HG03064 (cell line): ENCODE measurements at regions not wholly inside any gene's neighbourhood (a gene's known extent, or its start where the extent isn't known, plus 50 kb on each side); places are given as distances from the start of the nearest gene placed in this dataset.
"Not testable (repeated sequence)": the region's sequence is repeated elsewhere in the genome, so short reads cannot be mapped to it uniquely, and the experiment has no call there.

Experiments used
- ATAC-seq: cut with Tn5 transposase; IDR thresholded peaks from one replicate; pipeline ENCODE4 v1.9.1; 2021; ENCODE audit warnings: low read depth; ENCODE audit not compliant: unreplicated experiment

DNA sequence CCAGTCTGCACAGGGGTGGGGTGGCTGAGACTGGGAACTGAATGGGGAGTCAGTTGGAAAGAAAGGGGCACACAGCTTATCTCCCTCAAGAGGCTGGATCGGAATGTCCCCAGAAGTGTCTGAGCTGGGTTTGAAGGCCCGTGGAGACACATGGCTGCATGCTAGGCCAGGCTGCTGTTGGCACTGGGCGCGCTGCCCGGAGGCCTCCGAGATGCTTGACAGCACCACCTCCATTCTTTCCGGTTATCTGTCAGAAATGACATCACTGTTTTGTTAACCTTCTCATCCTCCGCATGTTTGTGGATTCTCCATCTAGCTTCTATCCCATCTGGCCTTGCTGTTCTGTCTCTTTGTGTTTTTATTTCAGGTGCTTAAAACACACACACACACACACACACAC, 85.5 kb downstream of the APIP start:
- ATAC-seq = no peak

DNA sequence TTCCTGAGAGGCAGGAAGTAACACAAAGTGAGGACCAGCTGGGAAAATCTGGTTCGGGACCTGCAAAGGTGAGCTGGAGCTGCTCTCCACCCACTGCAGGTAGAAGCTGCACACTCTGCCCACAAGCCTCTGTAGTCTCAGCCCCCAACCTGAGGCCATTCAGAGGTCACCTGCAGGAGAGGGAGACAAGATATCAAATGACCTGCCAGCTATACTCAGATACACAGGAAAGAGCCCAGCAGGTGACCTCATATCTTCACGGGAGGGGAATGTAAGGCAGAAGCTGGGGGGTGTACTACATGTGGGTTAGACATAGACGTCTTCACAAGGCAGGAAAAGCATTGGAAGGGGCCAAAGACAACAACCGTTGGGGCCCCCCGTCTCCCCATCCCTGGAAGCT, 86.1 kb downstream of the APIP start:
- ATAC-seq = no peak

DNA sequence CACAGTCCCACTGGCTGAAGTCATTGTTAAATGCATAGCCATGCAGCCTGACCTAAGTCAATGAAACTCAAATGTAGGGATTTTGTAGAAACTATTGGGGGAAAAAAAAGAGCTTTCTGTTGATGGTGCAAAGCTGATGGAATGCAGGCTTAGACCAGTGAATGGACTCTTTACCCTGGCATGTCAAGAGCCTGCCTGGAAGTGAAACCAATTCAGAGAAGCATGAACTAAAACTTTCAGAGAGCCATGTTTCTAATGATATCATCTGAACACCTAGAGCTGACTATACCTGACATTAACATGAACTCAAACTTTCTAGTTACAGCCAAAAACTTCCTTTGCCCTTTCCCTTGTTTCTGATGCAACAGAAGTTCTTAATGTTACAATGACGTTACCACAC, 89.0 kb downstream of the APIP start:
- peak; percentile 58 for ATAC-seq

DNA sequence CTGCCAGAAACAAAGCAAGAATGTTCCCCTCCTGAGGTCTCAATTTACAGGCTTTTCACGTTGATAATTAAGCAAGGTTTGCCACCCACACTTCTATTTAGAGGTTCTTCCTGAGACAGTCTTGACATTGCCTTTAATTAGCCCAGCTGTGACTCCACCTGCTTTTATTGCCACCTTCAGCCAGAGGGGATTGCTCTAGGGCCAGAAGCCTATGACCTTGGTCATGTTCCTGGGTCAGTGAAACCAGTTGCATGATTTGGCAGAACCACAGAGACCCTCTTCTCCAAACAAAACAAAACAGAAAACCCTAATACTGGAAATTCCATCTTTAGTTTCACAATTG, 89.8 kb downstream of the APIP start:
- ATAC-seq = no peak

DNA sequence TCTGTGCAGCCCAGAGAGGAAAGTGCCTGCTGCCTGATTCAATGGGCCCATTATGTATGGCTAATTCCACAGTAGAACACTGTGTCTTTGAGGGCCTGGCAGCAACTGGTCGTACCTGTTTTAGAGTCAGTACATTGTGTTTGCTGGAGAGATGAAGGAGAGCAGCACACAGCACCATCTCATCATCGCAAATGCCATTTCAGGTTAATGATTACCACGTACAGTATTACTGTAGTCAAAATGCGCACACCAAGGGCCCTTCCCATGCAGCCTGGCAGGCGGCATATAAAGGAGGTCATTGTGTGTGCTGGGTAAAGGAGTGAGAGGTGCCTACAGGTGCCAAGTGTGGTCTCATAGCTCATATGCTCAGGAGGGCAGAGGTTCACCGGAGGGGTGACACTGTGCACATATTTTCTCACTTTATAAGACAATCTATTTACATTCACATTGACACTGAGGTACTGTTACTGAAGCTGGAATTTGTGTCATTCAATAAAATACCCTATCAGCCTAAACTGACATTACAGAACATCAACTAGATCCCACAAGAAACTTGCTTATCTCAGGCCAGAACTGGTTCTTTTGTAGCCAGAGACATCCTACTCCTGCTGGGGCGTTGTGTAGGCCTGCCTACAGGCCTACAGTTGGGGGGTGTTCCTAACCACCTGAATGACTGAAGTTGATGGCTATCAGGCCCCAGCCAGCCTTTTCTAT, 90.4 kb downstream of the APIP start:
- no peak for ATAC-seq

DNA sequence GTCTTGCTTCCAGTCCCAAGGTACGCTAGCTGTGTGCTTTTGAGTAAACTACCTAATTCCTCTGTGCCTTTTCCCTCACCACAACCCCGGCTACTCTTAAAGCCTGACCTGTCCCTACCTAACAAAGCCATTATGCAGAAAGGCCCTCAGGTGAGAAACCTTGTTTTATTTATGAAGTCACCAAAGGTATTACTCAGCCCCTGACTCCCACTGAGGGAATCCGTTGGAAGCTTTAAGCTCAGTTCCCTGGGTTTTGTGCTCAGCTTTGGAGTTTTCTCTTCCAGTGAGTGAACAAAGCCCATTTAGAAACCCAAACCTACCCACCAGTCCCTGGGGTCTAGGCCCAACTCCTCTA, 90.9 kb downstream of the APIP start:
- no peak for ATAC-seq

DNA sequence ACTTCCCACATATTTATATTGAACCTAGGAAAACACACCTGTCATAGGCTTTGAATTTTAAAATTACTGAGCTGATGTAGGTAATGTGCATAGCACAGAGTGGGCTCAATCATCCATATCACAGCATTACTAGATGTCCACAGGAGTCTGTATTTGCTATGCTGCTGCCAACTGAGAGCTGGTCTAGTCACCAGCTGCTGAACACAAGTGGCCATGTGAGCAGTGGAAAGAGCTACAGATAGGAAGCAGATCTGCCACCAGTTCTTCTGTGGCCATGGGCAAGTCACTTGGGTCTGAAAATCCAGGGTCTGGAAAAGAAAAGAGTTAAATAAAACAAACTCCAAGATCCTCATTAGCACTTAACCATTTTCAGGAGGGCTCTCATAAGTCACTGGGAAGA, 91.8 kb downstream of the APIP start:
- no peak for ATAC-seq

DNA sequence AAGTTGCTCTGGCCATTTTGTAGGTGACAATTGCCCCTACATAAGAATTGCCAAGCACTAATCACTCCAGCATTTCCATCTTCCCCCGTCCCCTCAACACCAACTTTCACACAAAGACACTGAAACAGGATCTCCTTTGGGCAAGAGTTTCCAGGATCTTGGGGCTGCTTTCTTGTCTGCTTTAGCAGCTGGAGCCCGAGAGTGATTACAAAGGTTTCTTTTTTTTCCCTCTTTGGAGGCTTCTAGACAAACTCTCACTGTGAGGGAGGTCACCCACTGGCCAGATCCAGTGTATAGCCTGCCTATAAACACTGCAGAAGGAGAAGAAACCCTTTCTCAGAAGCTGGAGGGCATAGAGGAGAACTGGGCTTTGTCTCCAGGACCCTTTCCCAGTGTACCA, 92.5 kb downstream of the APIP start:
- ATAC-seq = no peak

DNA sequence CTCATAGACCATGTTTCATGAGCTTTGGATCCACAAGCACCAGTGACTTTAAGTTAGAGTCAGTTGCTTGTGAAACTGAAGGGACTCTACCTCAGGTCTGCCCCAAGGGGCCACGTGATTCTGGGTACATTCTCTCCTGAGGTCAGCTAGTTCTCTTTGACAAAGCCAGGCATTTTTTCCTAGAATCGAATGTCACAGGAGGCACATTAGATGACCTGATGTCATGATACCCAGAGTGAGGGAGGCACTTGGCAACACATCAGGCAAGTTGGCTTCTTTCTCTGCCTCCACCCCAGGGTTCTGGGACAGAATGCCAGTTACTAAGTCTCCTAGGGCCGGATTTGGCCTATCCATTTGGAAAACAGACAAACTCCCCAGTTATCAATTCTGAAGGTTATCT, 93.0 kb downstream of the APIP start:
- ATAC-seq = no peak

DNA sequence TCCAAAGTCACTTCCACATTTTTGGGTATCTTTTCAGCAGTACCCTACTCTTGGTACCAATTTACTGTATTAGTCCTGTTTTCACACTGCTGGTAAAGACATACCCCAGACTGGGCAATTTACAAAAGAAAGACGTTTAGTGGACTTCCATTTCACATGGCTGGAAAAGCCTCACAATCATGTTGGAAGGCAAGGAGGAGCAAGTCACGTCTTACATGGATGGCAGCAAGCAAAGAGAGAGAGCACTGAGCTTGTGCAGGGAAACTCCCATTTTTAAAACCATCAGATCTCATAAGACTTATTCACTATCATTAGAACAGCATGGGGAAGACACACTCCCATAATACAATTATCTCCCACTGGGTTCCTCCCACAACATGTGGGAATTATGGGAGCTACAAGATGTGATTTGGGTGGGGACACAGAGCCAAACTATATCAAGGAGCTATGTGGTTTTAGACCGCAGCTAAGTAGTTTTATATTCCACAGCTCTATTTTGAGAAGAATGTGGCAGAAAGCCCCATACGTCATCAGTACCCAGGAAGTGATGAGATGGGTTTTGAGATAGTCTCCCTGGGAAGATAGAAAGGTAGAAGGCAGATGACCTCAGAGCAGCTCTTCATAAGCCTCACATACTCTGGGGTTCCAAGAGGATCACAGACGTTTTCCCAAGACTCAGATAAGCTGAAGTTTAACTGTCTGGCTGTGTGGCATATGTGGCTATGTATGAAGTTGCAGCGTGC, 96.3 kb downstream of the APIP start:
- ATAC-seq = no peak

DNA sequence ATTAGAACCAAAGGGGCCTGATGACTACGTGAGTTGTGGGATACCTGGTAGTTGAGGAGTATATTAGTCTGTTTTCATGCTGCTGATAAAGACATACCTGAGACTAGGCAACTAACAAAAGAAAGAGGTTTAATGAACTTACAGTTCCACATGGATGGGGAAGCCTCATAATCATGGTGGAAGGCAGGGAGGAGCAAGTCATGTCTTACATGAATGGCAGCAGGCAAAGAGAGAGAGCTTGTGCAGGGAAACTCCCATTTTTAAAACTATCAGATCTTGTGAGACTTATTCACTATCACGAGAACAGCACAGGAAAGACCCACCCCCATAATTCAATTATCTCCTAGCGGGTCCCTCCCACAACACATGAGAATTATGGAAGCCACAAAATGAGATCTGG, 98.4 kb downstream of the APIP start:
- not testable (repeated sequence) for ATAC-seq

DNA sequence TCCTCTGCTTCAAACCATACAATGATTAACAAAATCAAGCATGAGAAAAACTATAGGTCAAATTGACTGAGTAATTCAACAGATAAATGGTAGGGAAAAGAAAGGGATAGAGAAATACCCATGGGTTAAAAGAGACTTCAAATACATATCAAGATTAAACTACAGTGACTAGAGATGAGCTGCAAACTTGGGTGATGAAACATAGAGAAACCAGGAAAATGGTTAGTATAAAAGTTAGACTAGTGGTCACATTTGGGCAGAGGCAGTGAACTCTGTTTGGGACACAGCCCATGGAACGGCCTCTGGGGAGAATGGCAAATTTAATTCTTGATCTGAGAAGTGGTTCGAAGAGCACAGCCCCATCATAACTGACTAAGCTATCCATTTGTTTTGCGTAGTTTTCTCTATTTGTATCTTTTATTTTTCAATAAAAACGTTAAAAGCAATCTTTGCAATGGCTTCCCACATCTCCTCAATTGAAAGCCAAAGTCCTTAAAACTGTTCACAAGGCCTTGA, 99.4 kb downstream of the APIP start:
- no peak for ATAC-seq

DNA sequence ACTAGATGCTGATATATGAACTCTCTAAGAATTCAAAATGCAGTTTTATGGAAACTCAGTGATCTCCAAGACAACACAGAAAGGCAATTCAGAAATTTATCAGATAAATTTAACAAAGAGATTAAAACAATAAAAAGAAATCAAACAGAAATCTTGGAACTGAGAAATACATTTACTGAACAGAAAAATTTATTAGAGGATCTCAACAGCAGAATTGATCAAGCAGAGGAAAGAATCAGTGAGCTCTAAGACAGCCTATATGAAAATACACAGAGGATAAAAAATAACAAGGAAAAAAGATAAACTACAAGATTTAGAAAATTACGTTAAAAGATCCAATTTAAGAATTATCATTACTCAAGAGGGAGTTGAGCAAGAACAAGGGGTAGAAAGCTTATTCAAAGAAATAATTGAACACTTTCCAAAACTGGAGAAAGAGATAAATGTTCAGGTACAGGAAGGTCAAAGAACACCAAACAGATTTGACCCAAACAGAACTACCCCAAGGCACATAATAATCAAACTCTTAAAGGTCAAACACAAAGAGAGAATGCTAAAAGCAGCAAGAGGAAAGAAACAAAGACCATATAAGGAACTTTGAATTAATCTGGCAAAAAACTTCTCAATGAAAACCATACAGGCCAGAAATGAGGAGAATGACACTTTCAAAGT, 103.1 kb downstream of the APIP start:
- ATAC-seq = no peak

DNA sequence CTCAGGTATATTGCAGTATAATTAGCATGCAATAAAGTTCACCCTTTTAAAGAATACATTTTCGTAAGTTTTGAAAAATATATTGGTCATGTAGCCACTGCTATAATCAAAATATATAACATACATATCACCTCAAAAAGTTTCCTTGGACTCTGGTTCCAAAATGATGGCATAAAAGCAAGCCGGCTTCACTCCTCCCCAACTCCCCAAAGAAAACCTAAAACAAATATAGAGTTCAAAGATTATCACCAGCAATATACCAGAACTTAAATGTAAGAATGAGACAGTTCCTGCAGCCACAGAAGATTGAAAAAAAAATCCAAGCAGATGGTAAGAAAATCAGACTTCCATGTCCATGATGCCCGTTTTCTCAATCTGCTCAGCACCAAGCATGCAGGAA, 104.3 kb downstream of the APIP start:
- no peak for ATAC-seq

DNA sequence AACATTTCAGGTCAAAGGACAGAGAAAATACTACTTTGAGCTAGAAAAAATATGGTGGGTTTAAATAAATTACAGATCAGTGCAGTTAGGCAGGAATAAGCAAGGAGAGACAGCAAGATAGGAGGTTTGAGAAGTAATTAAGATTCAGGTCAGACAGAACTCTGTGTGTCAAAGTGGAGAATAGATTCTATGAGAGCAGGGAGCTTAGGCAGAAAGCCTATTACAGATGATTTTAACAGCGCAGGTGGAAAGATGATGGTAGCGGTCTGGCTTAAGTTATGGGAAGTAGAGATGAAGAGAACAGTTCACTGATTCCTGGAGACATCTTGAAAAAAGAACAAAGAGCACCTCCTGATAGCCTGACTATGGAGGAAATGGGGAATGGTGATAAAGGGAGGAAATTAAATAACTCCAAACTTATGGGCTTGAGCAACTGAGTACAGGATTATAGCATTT, 106.0 kb downstream of the APIP start:
- no peak for ATAC-seq

DNA sequence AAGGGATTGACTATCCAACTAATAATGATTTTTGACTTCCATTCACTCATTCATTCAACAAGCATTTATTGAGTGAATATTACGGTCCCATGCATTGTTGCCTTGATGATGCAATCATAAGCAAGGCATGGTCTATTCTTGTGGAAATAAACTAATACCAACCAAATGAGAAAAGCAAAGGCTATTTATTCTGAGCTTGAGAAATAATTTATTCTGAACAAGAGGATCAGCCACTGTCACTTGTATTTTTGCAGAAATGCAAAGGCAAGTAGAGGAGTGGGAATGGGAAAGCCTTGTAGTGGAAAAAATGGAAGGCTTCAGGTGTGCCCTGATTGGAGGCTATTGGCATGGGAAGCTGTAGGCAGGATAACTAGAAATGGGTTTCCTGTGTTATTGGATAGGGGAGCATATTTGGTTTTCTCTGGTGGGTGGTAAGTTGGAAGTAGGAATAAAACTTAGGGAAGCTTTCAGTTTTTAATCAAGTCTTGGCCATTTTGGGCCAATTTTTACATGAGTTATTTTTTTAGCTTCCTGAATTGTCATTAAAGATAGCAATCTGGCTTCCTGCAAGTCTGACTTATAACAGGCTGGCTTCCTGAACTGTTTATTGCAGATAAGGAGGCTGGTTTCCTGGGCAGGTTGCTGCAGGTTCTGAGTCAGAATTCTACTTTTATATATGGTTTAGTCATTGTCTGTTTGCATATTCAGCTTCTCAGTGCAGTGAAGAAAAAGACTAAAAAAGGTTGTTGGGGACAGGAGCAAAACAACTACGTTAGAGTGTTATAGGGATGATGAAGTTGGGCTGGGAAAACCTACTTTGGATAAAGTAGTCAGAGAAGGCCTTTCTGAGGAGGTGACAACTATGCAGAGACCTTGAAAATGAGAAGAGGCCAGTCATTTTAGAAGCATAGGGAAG, 106.7 kb downstream of the APIP start:
- ATAC-seq = no peak

DNA sequence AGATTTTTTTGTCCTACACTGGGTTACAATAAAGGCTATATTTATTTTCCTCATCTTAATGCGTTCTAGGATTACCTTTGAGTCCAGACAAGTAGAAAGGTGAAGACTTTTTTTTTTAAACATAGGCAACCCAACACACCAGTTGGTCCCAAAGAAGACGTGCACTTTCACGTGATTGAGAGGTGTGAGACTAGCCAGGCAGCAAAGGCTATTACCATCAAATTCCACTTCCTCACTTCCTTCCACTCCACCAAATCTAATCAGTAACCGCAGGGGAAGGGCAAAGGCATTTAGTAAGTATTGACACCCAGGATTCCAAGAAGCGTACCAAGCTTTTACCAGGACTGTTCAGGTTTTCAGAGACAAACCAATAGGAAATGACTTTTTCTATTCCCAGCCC, 109.3 kb downstream of the APIP start:
- no peak for ATAC-seq

DNA sequence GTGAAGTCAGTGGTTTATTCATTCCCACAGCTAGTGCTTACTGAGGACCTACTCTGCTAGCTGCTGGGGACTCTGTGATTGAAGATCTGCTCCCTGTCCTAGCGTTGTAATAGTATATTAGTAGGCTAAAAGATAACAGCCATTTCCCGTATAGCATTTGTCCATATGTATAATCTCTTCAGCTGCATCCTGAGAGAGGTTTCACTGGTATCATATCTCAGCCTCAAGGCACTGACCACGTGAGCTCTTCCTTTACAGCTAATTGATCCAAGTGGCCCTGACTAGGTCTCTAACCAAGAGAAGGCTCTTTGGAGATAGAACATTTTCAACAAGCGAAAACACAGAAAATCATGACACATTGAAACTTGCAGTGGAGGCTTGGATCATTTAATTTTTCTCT, 110.2 kb downstream of the APIP start:
- ATAC-seq = no peak

DNA sequence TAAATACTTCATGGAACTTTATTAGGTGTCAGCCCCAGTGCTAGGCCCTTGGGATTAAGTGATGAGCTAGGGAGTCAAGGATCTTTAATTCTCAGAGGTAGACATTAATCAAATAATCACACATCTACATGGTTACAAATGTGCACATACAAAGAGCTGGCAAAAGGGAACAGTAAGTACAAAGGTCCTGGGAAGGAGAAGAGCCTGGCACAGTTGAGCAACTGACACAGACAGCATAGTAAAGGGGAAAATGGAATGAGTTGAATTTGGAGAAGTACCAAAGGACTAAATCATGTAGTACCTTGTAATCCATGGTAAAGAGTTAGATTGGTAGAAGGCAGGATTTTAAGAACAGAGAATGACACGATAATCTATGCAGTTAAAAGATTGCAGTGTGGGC, 116.3 kb downstream of the APIP start:
- ATAC-seq = no peak

DNA sequence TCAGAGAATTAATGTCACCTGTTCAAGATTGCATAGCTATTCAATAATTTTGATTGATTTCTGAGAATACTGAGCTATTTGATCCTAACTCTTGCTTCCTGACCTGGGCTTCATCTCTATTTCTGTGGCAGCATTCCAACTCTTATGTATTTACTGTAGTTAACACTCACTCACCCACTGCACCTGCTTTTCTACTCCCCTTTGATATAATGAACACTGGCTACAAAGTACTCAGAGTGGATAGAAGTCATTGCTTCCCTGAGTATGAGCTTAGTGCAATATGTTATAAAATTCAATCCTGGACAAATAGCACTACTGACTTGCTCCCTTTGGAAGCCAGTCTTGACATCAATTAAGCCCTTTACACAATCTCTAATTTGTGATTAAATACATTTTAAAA, 117.2 kb downstream of the APIP start:
- ATAC-seq = no peak

DNA sequence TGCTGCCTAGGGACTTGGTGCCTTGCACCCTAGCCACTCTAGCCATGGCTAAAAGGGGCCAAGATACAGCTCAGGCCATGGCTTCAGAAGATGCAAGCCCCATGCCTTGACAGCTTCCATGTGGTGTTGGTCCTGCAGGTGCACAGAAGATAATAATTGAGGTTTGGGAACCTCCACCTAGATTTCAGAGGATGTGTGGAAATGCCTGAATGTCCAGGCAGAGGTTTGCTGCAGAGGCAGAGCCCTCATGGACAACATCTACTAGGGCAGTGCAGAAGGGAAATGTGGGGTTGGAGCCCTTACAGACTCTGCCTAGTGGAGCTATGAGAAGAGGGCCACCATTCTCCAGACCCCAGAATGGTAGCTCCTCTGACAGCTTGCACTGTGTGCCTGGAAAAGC, 118.7 kb downstream of the APIP start:
- not testable (repeated sequence) for ATAC-seq
